Skeletal muscle tissue (tissue), 3 donors: ENCODE measurements at regions not wholly inside any gene's neighbourhood (a gene's known extent, or its start where the extent isn't known, plus 50 kb on each side); places are given as distances from the start of the nearest gene placed in this dataset.
"Not testable (repeated sequence)": the region's sequence is repeated elsewhere in the genome, so short reads cannot be mapped to it uniquely, and the experiment has no call there.

Experiments
- H3K27ac ChIP-seq: one replicate; pipeline ENCODE4 v1.7.0; 2013; ENCODE audit warnings: mild to moderate bottlenecking, low read depth, low read length, inconsistent platforms
- H3K27me3 ChIP-seq, 3 donors: one replicate each; pipeline ENCODE4 v1.7.0; 2013; ENCODE audit warnings: low read length in 3 of 3; ENCODE audit not compliant: control insufficient read depth in 3 of 3, insufficient read depth in 3 of 3
- H3K36me3 ChIP-seq, 3 donors: one replicate each; pipeline ENCODE4 v1.7.0; 2013; ENCODE audit warnings: low read length in 3 of 3; ENCODE audit not compliant: control insufficient read depth in 3 of 3, insufficient read depth in 3 of 3
- H3K4me1 ChIP-seq, 3 donors: one replicate each; pipeline ENCODE4 v1.7.0; 2013; ENCODE audit warnings: low read length in 3 of 3, mild to moderate bottlenecking in 3 of 3; ENCODE audit not compliant: control insufficient read depth in 3 of 3, insufficient read depth in 3 of 3
- H3K4me3 ChIP-seq, 3 donors: one replicate each; pipeline ENCODE4 v1.7.0; 2013; ENCODE audit warnings: low read length in 3 of 3
- H3K9ac ChIP-seq, 3 donors: one replicate each; pipeline ENCODE4 v1.7.0; 2013; ENCODE audit warnings: low read length in 3 of 3, mild to moderate bottlenecking in 3 of 3, moderate library complexity in 2 of 3, low read depth in 1 of 3
- H3K9me3 ChIP-seq, 3 donors: one replicate each; pipeline ENCODE4 v1.7.0; 2013; ENCODE audit warnings: low read length in 3 of 3; ENCODE audit not compliant: control insufficient read depth in 3 of 3
- donor health status: Osteomylitis.

DNA sequence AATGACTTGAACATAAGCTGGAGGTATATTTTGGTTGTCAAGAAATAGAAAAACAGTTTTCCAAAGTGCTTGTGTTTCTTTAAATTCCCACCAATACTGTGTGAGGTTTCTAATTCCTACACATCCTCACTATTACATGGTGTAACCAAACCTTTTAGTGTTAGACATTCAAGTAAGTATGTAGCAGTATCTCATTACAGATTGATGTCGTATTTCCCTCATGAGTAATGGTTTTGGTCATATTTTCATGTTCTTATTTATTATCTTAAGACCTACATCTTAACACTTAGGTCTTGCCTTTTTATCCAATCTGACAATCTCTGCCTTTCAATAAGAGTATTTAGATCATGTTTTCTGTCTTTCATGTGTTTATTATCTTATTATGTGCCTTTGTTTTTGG is 253.7 kb upstream of the ANXA10 start:
- no peaks in the 10 kb centered on the region for H3K27me3 ChIP-seq
- no peak overlapping the region for H3K9ac ChIP-seq
- no peaks in the 10 kb centered on the region for H3K4me1 ChIP-seq
- no peaks in the 10 kb centered on the region for H3K9me3 ChIP-seq
- H3K4me3 ChIP-seq: no peak overlapping the region
- H3K36me3 ChIP-seq: no peaks in the 10 kb centered on the region
- H3K27ac ChIP-seq: no peak overlapping the region

DNA sequence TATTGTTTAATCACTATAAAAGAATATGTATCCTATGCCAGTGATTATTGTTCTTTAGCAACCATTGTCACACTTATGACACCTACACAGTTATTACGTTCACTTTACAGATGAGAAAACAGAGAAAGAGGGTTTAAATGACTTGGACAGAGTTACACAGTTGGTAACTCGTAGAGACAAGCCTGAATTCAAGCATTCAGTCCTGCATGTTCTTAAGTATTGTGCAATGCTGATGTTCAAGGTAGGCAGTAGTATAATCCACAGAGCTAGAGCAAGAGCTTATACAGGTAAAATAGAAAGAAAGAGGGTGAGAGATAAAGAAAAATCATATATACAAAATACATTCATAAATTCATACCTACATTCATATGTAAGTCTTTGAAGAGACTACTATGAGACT is 249.8 kb upstream of the ANXA10 start:
- no peaks in the 10 kb centered on the region for H3K4me1 ChIP-seq
- H3K27ac ChIP-seq: no peak overlapping the region
- H3K9ac ChIP-seq: no peak overlapping the region
- H3K4me3 ChIP-seq: no peak overlapping the region
- H3K9me3 ChIP-seq: no peaks in the 10 kb centered on the region
- H3K27me3 ChIP-seq: no peaks in the 10 kb centered on the region
- no peaks in the 10 kb centered on the region for H3K36me3 ChIP-seq

DNA sequence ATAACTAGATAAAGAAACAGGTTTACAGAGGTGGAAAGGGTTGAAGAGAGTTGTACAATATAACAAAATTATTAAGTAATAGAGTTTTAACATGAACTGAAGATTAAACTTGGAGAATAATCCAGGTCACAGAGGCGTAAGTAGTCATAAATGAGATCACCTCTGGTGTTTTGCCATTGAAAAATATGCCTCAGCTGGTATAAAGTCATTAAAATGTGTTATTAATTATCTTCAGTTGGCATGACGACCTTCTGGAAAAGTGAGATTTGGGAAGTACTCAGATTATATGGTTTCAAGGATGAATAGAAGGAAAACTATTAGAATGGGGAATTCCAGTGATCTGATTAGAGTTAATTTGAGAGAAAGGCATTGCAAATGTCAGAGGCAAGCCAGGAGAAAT is 237.5 kb upstream of the ANXA10 start:
- Histone ChIP-seq H3K27me3 (no peaks in the 10 kb centered on the region), H3K4me1 (no peaks in the 10 kb centered on the region), H3K9me3 (no peaks in the 10 kb centered on the region), H3K9ac (no peak overlapping the region), H3K27ac (no peak overlapping the region), H3K4me3 (no peak overlapping the region), H3K36me3 (no peaks in the 10 kb centered on the region)

DNA sequence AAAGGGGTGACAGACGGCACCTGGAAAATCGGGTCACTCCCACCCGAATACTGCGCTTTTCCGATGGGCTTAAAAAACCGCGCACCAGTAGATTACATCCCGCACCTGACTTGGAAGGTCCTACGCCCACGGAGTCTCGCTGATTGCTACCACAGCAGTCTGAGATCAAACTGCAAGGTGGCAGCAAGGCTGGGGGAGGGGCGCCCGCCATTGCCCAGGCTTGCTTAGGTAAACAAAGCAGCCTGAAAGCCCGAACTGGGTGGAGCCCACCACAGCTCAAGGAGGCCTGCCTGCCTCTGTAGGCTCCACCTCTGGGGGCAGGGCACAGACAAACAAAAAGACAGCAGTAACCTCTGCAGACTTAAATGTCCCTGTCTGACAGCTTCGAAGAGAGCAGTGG is 234.2 kb upstream of the ANXA10 start:
- not testable (repeated sequence) for H3K27ac ChIP-seq, H3K27me3 ChIP-seq, H3K36me3 ChIP-seq, H3K4me3 ChIP-seq, H3K9me3 ChIP-seq, H3K4me1 ChIP-seq, H3K9ac ChIP-seq

DNA sequence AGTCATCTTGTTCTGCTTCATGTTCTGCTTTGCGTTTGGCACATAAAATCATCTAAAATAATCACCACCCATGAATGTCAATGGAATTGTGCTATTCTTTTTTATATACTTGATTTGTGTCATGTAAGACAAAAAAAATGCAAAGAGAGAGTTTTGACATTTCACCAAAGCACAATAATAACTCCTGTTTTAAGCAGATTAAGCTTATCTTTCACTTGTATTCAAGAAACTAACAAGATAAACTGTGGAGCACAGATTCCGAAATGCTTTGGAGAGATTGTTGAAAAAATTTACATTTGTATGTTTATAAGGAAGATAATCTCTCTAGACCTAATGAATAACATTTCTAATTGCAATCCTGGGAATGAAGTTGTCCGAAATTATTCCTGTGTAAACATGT is 225.1 kb upstream of the ANXA10 start:
- no peaks in the 10 kb centered on the region for H3K27me3 ChIP-seq
- no peak overlapping the region for H3K27ac ChIP-seq
- H3K9me3 ChIP-seq: no peaks in the 10 kb centered on the region
- no peaks in the 10 kb centered on the region for H3K4me1 ChIP-seq
- no peak overlapping the region for H3K4me3 ChIP-seq
- no peak overlapping the region for H3K9ac ChIP-seq
- no peaks in the 10 kb centered on the region for H3K36me3 ChIP-seq

DNA sequence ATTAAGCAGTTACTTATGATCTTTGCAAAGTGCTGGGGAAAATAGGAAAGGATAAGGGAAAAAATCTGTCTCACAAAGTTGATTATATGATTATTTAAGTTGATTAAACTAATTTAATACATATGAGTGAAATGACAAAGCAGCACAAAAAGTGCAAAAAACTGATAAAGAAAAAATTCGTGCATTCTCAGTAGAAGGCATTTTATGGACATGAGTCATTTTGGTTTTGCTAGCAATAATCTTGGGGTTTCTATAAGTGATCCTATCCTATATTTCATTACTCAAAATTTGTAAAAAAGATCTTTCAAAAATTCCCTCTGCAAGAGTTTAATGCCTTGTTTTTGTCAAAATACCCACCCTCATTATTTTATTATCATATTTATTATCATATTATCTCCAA is 224.2 kb upstream of the ANXA10 start:
- no peak overlapping the region for H3K9ac ChIP-seq
- no peaks in the 10 kb centered on the region for H3K4me1 ChIP-seq
- no peak overlapping the region for H3K27ac ChIP-seq
- H3K36me3 ChIP-seq: no peaks in the 10 kb centered on the region
- H3K27me3 ChIP-seq: no peaks in the 10 kb centered on the region
- H3K4me3 ChIP-seq: no peak overlapping the region
- no peaks in the 10 kb centered on the region for H3K9me3 ChIP-seq

DNA sequence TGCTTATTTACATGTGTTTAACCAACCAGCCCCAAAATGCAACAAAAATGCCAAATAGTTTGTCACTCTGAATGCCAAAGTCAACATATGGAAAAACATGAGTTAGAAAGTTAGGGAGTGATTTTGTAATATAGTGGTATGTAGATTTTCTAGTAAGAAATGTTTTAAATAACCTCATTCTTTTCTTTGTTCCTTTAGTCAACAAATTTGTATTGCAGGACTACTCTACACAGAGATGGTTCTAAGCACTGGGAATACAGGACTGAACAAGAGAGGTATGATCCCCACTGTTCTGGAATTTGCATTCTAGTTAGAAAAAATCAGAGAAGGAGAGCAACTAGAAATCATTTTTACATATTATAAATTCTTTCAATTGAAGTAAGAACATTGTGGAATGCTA is 218.8 kb upstream of the ANXA10 start:
- Histone ChIP-seq H3K4me1 (no peaks in the 10 kb centered on the region), H3K27me3 (no peaks in the 10 kb centered on the region), H3K9me3 (no peaks in the 10 kb centered on the region), H3K4me3 (no peak overlapping the region), H3K27ac (no peak overlapping the region), H3K9ac (no peak overlapping the region), H3K36me3 (no peaks in the 10 kb centered on the region)

DNA sequence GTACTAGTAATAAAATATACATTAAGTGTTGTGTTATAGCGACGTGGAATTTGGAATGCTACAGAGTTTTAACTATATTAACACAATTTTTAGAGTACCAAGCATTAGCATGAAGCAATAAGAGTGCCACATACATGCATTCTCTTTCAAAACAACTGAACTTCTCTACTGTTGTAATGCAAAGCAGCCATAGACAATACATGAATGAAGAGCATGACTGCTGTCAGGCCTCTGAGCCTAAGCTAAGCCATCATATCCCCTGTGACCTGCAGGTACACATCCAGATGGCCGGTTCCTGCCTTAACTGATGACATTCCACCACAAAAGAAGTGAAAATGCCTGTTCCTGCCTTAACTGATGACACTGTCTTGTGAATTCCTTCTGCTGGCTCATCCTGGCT is 216.2 kb upstream of the ANXA10 start:
- H3K27ac ChIP-seq, H3K9me3 ChIP-seq, H3K4me3 ChIP-seq, H3K9ac ChIP-seq, H3K27me3 ChIP-seq, H3K36me3 ChIP-seq, H3K4me1 ChIP-seq: not testable (repeated sequence)

DNA sequence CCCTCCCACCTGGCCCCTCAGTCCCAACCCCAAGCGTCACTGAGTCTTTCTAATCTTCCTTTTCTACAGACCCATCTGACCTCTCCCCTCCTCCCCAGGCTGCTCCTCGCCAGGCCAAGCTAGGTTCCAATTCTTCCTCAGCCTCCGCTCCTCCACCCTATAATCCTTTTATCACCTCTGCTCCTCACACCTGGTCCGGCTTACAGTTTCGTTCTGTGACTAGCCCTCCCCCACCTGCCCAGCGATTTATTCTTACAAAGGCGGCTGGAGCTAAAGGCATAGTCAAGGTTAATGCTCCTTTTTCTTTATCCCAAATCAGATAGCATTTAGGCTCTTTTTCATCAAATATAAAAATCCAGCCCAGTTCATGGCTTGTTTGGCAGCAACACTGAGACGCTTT is 214.5 kb upstream of the ANXA10 start:
- not testable (repeated sequence) for H3K27me3 ChIP-seq, H3K9me3 ChIP-seq, H3K36me3 ChIP-seq, H3K4me3 ChIP-seq, H3K27ac ChIP-seq, H3K9ac ChIP-seq, H3K4me1 ChIP-seq

DNA sequence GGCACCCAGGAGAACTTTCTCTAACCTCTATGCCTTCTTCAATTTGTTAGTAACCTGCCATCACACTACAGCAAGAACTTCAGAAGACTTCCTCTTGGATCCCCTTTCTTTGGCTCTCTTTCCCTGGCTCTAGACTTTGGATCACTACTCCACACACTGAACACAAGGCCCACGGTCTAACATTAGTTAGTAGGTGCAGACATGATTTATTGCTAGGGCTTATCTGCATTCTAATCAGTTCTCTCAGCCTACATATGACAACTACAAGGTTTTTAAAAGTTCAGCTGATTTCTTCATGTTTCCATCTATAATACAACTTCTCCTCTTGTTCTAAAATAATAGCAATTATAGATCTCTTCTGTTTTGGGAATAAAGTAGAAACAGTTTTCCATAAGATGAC is 209.1 kb upstream of the ANXA10 start:
- peaks cover 0 to 2% (median 0%) of the 10 kb centered on the region in 3 donors for H3K9me3 ChIP-seq
- H3K27me3 ChIP-seq: no peaks in the 10 kb centered on the region
- H3K4me1 ChIP-seq: no peaks in the 10 kb centered on the region
- H3K4me3 ChIP-seq: no peak overlapping the region
- H3K27ac ChIP-seq: no peak overlapping the region
- no peaks in the 10 kb centered on the region for H3K36me3 ChIP-seq
- H3K9ac ChIP-seq: no peak overlapping the region

DNA sequence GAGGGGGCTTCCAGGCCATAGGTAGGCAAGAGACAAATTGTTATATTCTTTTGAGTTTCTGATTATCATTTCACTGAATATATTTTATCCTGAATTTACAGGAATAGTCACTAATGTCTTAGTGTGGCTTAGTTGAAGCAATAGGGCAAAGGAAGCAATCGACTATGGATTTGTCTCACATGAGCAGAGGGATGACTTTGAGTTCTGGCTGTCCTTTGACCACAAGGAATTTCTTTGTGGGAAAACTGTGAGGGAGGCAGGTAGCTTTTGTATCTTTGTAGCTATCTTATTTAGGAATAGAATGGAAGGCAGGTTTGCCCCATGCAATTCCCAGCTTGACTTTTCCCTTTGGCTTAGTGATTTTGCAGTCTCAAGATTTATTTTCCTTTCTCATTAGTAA is 207.3 kb upstream of the ANXA10 start:
- no peaks in the 10 kb centered on the region for H3K4me1 ChIP-seq
- H3K4me3 ChIP-seq: no peak overlapping the region
- H3K36me3 ChIP-seq: no peaks in the 10 kb centered on the region
- H3K27ac ChIP-seq: no peak overlapping the region
- no peaks in the 10 kb centered on the region for H3K27me3 ChIP-seq
- peaks cover 0 to 2% (median 0%) of the 10 kb centered on the region in 3 donors for H3K9me3 ChIP-seq
- H3K9ac ChIP-seq: no peak overlapping the region
